ENCODE measurements at regions not wholly inside any gene's neighbourhood (a gene's known extent, or its start where the extent isn't known, plus 50 kb on each side); places are given as distances from the start of the nearest gene placed in this dataset.

DNA sequence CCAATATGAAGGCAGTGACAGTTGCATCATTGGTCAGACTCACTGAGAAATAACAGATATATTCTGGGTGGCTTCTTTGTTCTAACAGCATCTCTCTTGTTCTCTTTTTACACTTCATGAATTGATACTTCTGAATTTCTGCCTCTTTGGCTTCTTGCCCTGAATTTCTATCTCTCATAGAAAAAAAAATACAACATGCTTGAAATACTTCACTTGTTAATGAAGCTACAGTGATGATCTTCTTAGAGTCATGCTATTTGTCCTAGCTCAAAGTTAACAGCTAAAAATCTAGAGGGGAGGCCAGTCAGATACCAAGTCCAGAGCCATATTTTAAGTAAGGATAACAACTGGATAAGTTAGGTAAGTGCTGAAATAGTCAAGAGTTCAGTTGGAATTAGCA is 597.2 kb upstream of the AGTR1 start:
- no peaks in the 10 kb centered on the region for H3K36me3 ChIP-seq (ENCODE audit: control insufficient read depth, low read length)
- H3K9me2 ChIP-seq (replicated peaks; ENCODE audit: control insufficient read depth, low read length), result no peaks in the 10 kb centered on the region
- no peaks in the 10 kb centered on the region for H3K79me2 ChIP-seq (ENCODE audit: control insufficient read depth, low read length)
- H3K9me3 ChIP-seq (ENCODE audit: control insufficient read depth, insufficient read depth, low read length), result no peaks in the 10 kb centered on the region
- no peaks in the 10 kb centered on the region for H3K27me3 ChIP-seq (ENCODE audit: control insufficient read depth, low read length)
- no peaks in the 10 kb centered on the region for H3F3A ChIP-seq (ENCODE audit: control insufficient read depth, insufficient read depth)
- no peak overlapping the region for H3K4me2 ChIP-seq (ENCODE audit: low read length)
- TF ChIP-seq, protein P1, sequence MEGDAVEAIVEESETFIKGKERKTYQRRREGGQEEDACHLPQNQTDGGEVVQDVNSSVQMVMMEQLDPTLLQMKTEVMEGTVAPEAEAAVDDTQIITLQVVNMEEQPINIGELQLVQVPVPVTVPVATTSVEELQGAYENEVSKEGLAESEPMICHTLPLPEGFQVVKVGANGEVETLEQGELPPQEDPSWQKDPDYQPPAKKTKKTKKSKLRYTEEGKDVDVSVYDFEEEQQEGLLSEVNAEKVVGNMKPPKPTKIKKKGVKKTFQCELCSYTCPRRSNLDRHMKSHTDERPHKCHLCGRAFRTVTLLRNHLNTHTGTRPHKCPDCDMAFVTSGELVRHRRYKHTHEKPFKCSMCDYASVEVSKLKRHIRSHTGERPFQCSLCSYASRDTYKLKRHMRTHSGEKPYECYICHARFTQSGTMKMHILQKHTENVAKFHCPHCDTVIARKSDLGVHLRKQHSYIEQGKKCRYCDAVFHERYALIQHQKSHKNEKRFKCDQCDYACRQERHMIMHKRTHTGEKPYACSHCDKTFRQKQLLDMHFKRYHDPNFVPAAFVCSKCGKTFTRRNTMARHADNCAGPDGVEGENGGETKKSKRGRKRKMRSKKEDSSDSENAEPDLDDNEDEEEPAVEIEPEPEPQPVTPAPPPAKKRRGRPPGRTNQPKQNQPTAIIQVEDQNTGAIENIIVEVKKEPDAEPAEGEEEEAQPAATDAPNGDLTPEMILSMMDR (IDR thresholded peaks at IDR 0.05; ENCODE audit: low read depth, low read length, poor library complexity, severe bottlenecking), result no peak
- no peak for TF ChIP-seq EZH2phosphoT487 (IDR thresholded peaks at IDR 0.05; ENCODE audit: borderline replicate concordance, low read length)
- H4K20me1 ChIP-seq (ENCODE audit: control insufficient read depth, insufficient read depth, low read depth, low read length), result no peaks in the 10 kb centered on the region
- no peak overlapping the region for H3K4me3 ChIP-seq (ENCODE audit: low read length)
- no peak overlapping the region for H3K27ac ChIP-seq (ENCODE audit: low read depth, low read length)
- no peaks in the 10 kb centered on the region for H3K4me1 ChIP-seq (ENCODE audit: control insufficient read depth, low read length)

DNA sequence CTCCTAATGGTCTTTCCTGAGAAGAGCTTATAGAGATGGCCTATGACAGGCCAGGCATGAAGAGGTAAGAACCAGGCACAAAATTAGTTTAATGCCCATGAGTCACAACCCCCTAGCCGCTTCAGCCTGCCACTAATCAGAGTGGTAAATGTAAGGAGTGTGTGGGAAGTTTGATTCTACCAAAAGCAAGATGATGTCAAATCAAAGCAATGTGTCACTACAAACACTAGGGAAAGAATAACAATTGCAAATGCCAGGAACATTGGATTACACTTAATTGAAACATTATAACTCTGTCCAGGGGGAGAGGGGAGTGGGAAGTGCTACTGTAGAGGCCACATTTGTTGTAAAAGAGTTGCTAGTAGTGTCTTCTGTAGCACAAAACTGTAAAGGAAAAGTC is 596.6 kb upstream of the AGTR1 start:
- H4K20me1 ChIP-seq (ENCODE audit: control insufficient read depth, insufficient read depth, low read depth, low read length), result no peaks in the 10 kb centered on the region
- H3K4me2 ChIP-seq (ENCODE audit: low read length), result no peak overlapping the region
- H3K4me3 ChIP-seq (ENCODE audit: low read length), result no peak overlapping the region
- H3K4me1 ChIP-seq (ENCODE audit: control insufficient read depth, low read length), result no peaks in the 10 kb centered on the region
- H3K79me2 ChIP-seq (ENCODE audit: control insufficient read depth, low read length), result no peaks in the 10 kb centered on the region
- no peaks in the 10 kb centered on the region for H3K9me2 ChIP-seq (replicated peaks; ENCODE audit: control insufficient read depth, low read length)
- no peak overlapping the region for H3K27ac ChIP-seq (ENCODE audit: low read depth, low read length)
- TF ChIP-seq EZH2phosphoT487 (IDR thresholded peaks at IDR 0.05; ENCODE audit: borderline replicate concordance, low read length), result no peak
- TF ChIP-seq, protein P1 (IDR thresholded peaks at IDR 0.05; ENCODE audit: low read depth, low read length, poor library complexity, severe bottlenecking), result no peak
- H3K27me3 ChIP-seq (ENCODE audit: control insufficient read depth, low read length), result no peaks in the 10 kb centered on the region
- H3K36me3 ChIP-seq (ENCODE audit: control insufficient read depth, low read length), result no peaks in the 10 kb centered on the region
- no peaks in the 10 kb centered on the region for H3F3A ChIP-seq (ENCODE audit: control insufficient read depth, insufficient read depth)
- H3K9me3 ChIP-seq (ENCODE audit: control insufficient read depth, insufficient read depth, low read length), result no peaks in the 10 kb centered on the region

DNA sequence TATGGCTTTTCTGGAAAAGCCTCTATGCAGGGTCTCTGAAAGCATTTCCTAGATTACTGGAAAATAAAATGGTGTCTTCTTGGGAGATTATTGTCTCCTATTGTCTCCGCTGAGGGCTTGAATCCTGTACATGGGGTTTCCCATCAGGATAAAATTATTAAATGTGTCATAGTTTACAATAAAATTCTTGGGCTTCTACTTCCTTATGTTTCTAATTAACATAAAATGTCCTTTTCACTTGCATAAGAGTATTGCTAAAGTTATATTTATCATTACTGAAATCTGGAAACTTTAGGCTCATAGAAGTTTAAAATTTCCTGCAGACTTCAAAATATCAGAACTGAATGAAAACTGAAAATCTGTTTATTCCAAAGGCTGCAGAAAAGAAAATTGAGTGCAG is 595.5 kb upstream of the AGTR1 start:
- no peak overlapping the region for H3K27ac ChIP-seq (ENCODE audit: low read depth, low read length)
- H3K4me1 ChIP-seq (ENCODE audit: control insufficient read depth, low read length), result no peaks in the 10 kb centered on the region
- H3K4me3 ChIP-seq (ENCODE audit: low read length), result no peak overlapping the region
- H4K20me1 ChIP-seq (ENCODE audit: control insufficient read depth, insufficient read depth, low read depth, low read length), result no peaks in the 10 kb centered on the region
- no peaks in the 10 kb centered on the region for H3K27me3 ChIP-seq (ENCODE audit: control insufficient read depth, low read length)
- H3K79me2 ChIP-seq (ENCODE audit: control insufficient read depth, low read length), result no peaks in the 10 kb centered on the region
- H3K9me2 ChIP-seq (replicated peaks; ENCODE audit: control insufficient read depth, low read length), result no peaks in the 10 kb centered on the region
- H3K9me3 ChIP-seq (ENCODE audit: control insufficient read depth, insufficient read depth, low read length), result no peaks in the 10 kb centered on the region
- no peak for TF ChIP-seq EZH2phosphoT487 (IDR thresholded peaks at IDR 0.05; ENCODE audit: borderline replicate concordance, low read length)
- TF ChIP-seq, protein P1 (IDR thresholded peaks at IDR 0.05; ENCODE audit: low read depth, low read length, poor library complexity, severe bottlenecking), result no peak
- H3K4me2 ChIP-seq (ENCODE audit: low read length), result no peak overlapping the region
- no peaks in the 10 kb centered on the region for H3K36me3 ChIP-seq (ENCODE audit: control insufficient read depth, low read length)
- no peaks in the 10 kb centered on the region for H3F3A ChIP-seq (ENCODE audit: control insufficient read depth, insufficient read depth)

DNA sequence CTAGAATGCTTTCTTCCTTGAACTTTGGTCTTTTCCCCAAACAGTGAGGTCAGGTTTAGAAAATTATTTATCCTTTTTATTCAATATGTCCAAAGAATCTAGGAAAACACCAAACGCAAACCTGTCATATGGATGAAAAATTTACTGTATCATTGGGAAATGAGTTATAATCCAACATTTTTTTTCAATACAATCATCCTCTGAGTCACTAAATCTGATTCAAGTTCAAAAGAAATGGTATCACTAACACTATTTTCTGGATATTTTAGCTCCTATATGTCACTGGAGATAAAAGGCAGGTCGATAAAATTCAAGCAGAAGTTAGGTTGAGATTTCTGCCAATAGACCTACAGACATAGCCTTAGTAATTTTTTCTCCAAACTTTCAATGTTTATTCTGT is 591.6 kb upstream of the AGTR1 start:
- no peaks in the 10 kb centered on the region for H3K79me2 ChIP-seq (ENCODE audit: control insufficient read depth, low read length)
- H3K4me2 ChIP-seq (ENCODE audit: low read length), result no peak overlapping the region
- H3K4me1 ChIP-seq (ENCODE audit: control insufficient read depth, low read length), result no peaks in the 10 kb centered on the region
- H3K27me3 ChIP-seq (ENCODE audit: control insufficient read depth, low read length), result no peaks in the 10 kb centered on the region
- no peaks in the 10 kb centered on the region for H3K9me3 ChIP-seq (ENCODE audit: control insufficient read depth, insufficient read depth, low read length)
- H4K20me1 ChIP-seq (ENCODE audit: control insufficient read depth, insufficient read depth, low read depth, low read length), result no peaks in the 10 kb centered on the region
- H3K4me3 ChIP-seq (ENCODE audit: low read length), result no peak overlapping the region
- H3K36me3 ChIP-seq (ENCODE audit: control insufficient read depth, low read length), result no peaks in the 10 kb centered on the region
- TF ChIP-seq EZH2phosphoT487 (IDR thresholded peaks at IDR 0.05; ENCODE audit: borderline replicate concordance, low read length), result no peak
- TF ChIP-seq, protein P1 (IDR thresholded peaks at IDR 0.05; ENCODE audit: low read depth, low read length, poor library complexity, severe bottlenecking), result no peak
- H3K27ac ChIP-seq (ENCODE audit: low read depth, low read length), result no peak overlapping the region
- no peaks in the 10 kb centered on the region for H3F3A ChIP-seq (ENCODE audit: control insufficient read depth, insufficient read depth)
- no peaks in the 10 kb centered on the region for H3K9me2 ChIP-seq (replicated peaks; ENCODE audit: control insufficient read depth, low read length)
